Activated CD4-positive, alpha-beta T cell treated with anti-CD3 and anti-CD28 coated beads, Interleukin-2, Interleukin-4, amounts not matched to agents 100 ng/mL and 50 ng/mL, durations not matched to agents 16 hours and 8 hours (primary cell): ENCODE measurements at regions not wholly inside any gene's neighbourhood (a gene's known extent, or its start where the extent isn't known, plus 50 kb on each side); places are given as distances from the start of the nearest gene placed in this dataset.

Source experiments
- DNase-seq: peaks from one replicate; pipeline ENCODE4 v3.0.0-alpha.2; 2020; ENCODE audit warnings: low spot score

DNA sequence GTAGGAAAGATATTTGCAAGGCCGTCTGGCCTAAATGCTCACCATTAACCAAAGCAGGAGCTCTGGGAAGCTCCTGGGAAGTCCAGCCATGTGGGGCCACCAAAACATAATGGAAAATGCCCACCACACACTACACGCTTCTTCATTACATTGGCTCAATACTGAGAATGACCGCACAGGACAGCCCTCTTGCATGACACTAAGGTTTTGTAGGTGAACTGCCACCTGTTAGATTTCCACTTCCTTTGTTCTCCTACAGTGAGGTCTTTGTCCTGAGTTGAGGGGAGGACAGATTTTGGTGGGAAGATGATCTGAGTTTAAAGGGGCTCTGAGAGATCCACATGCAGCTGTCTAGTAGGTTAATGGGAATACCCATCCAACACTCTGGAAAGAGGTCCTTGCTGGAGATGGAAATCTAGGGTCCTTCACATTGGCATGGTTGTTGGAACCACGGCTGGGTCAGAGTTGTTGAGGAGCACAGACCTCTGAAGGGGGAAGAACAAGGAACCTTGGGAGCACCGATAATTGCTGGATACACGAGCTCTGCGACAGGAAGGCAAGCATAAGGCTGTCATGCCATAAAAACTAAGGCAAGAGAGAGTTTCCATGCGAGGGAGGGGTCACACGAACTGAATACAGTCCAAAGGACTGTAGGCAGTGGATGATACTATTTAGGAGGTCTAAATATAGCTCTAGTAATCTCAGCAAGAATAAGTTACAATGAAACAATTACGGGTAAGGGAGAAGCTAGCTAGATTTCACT is 105.5 kb upstream of the IRF2BP2 start:
- DNase-seq: no peak

DNA sequence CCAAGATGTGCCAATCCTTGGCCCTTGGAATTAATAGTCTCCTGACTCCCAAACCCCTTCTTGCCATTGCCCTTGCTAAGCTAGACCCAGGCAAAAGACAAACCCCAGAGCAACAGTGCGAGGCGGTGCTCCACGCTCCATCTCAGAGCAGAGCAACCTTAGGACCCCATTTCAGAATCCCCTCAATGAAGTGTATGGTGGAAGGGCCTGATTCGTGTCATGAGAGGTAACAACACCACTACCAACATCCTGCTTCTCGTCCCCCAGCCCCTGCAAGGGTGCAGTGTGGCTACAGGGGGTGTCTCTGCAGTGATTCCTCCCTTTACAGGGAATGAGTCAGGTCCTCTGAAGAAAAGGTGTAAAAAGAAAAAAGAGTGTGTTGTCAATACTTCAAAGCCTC is 103.9 kb upstream of the IRF2BP2 start:
- DNase-seq: no peak

DNA sequence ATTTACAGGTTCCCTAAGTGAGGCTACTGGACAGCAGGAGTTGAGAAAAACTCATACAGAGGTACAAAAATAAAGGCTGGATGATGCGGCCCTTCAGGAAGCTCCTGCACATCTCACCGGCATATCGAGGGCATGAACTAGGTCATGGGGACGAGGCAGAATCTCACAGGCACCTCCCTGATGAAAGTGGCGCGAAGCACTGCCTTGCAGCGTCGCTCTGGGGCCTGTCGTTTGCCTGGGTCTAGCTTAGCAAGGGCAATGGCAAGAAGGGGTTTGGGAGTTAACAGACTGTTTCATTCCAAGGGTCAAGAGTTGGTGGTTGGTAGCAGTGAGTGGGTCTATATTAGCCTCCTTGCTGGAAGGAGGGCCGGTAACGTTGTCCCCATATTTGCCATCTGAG is 103.5 kb upstream of the IRF2BP2 start:
- no peak for DNase-seq

DNA sequence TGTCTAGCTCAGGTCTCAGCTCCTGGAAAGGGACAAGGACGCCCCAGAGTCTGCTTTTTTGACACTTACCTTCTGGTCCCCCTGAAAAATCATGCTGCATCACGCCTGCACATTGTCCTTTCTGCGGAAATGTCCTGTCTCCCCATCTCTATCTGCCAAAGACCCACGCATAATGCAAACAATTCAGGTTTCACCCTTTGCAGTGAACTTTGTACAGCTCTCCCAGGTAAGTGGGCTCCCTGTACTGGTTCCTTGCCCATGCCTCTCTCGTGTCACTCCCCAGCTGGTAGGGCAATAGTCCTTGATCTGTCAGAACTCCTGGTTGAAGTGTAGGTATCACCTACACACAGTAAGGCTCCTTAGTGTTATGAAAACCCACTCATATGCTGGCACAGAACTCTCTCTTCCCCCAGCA is 102.9 kb upstream of the IRF2BP2 start:
- DNase-seq: no peak

DNA sequence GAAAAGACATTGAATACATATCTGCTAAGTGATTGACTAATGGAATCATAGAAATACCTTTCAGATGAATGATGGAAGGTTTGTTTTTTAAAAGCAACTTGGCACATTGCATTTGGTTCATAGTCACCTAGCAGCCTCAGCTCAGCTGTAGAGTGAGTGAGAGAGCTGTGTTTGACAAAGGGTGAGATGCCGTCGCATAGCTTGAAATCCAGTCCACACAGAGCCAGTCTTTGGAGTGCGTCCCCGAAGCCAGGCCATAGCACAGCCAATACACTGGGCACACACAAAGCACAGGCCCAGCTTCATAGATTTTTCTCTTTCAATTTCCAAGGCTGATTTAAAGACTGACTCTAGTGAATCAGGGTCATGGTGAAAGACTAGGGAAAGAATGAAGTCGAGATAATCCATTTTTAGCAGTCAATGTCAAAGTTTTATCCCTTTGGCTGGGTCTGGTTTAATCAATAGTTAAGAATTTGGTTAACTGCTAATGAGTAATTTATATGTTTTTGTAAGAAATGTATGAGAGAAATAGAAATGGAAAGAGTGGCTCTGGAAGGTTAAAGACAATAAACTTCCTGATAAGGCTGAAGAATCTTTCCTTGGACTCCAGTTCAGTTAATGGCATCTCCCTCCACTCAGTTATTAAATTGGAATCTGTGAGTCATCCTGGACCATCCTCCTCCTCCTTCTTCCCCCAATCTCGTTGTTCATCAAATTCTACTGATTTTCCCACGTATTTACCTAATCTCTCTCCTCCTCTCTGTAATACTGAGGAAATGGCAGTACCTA is 101.2 kb upstream of the IRF2BP2 start:
- no peak for DNase-seq

DNA sequence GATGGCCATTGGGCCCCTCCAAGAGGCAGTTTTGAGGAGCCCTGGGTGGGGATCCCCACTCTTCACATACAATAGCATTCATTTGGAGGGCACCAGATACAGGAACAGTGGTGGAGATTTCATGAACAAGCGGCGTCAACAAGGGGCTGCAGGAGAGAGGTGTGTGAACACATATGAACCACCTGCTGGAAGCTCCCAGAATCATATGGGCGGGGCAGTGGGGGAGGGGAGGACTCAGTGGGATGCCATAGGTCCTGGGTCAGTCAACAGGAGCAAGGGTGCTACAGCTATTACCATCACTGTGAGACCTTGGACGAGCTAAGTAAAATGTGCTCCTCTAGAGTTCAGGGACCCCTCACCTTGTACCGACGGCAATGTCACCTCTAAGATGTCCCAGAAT is 100.4 kb upstream of the IRF2BP2 start:
- no peak for DNase-seq

DNA sequence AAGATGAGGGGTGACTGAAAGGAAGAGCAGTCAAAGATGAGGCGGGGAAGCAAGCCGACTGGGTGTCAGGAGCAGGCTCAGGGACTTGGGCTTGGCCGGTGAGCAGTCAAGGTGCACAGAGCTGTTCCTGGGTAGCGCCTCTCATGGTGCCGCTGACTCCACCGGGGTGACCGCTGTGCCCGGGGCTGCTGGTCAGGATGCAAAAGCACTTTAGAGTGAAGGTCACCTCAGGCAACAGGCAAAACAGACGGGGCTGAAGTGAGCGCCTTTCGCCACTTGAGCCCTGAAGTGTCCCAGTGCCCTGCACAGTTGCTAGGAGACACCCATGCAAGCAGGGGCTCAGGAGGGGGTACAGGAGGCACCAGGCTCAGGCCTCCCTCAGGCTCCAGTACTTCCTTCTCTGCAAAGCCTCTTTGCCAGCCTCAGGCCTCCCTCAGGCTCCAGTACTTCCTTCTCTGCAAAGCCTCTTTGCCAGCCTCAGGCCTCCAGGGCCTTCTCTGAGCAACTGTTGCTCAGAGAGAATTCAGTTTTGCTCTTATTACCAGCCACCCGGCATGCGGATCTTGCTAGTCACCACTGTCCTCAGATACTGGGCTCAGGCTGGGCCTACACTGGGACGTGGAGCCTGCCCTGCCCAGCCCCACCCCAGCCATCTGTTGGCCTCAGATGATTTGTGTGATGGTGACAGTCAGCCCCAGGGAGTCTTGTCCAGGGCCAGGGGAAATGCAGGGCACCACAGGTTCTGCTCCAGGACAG is 99.7 kb upstream of the IRF2BP2 start:
- DNase-seq: no peak

DNA sequence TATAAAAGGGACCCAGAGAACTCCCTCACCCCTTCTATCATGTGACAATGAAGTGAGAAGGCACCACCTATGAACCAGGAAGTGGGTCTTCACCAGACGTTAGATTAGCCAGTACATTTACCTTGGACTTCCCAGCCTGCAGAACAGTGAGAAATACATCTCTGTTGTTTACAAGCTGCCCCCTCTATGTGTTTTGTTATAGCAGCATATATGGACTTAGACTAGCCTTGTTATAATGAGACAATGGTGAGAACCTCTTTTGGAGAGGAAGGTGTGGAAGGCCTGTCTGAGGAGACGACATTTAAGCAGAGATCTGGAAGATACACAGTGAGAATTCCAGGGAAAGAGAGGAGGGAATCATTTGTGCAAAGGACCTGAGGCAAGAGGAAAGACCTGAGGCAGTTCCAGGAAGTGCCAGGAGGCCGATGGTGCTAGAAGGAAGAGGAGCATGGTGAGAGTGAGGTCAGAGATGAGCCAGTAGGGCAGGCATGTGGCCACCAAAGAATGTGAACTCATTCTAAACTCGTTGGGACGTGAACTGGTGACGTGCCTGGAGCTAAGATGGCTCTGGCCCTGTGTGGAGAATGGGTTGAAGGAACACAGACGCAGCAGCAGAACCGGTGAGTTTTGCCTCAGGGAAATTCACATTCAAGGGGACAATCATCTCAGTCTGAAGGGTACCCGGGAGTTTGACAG is 98.9 kb upstream of the IRF2BP2 start:
- DNase-seq: no peak

DNA sequence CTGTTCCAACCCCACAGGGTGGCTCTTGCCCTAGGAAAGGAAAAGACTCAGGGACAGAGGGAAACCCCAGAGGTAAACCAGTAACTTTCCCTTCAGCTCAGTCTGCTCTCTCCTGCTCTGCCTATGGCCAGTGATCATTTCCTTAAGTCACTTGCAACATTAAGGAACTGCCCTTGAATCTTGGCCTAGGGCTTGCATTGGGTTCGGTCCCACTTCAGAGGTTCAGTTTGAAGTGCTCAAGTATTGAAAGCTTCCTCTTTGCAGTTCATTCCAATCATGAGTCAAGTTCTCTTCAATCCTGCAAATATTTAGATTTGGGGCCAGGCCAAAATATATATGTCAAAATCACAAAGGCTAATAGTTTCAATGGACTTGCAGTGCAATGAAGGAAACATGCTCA is 97.7 kb upstream of the IRF2BP2 start:
- no peak for DNase-seq

DNA sequence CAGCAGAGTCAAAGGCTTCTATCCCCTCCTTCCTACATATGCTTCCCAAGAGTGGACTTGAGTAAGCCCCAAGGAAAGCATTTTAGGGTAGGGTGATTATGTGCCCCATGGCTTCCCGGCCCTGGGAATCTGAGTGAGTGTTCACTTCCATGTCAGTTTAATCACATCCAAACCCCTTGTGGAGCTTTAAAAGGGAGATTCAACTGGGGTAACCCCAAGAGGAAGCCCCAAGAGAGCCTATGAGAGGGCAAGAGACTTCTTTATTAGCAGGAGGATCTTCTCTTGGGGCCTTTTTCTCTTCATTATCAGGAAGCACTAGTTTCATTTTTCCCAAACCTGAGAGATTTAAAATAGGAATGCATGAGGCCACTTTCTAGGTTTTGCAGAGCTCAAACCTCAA is 97.0 kb upstream of the IRF2BP2 start:
- no peak for DNase-seq

DNA sequence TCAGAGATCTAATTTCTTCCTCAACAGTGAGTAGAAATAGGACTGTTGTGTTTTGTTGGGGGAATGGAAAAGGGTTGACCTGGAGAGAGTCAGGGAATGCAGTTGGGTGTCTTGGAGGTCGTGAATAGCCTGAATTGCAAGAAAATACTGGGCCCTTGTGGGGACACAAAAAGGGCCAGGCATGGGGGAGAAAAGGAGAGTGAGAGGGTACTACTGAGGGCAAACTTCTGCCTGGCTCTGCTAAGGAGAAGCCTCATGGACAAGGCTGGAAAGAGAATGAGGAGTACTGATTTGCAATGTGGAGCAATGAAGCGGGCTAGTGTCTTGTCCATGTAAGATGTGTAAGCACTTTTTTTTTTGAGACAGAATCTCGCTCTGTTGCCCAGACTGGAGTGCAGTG is 96.2 kb upstream of the IRF2BP2 start:
- DNase-seq: no peak

DNA sequence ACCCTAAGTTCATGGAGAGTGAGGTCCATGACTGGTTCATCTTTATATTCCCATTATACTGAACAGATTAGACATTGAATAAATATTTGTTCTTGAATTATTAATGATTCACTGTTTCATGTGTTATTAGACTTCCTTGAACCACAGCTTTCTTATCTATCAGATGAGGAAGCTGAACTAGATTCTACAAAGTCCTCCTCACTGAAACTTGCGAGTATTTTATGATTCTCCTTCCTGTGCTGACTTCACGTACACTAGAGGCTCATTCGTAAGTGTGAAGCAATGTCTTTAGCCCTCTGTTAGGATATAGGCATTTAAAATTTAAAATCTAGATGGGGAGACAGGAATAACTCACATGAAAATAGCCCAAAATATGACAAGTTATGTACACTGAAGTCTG is 95.6 kb upstream of the IRF2BP2 start:
- DNase-seq: no peak

DNA sequence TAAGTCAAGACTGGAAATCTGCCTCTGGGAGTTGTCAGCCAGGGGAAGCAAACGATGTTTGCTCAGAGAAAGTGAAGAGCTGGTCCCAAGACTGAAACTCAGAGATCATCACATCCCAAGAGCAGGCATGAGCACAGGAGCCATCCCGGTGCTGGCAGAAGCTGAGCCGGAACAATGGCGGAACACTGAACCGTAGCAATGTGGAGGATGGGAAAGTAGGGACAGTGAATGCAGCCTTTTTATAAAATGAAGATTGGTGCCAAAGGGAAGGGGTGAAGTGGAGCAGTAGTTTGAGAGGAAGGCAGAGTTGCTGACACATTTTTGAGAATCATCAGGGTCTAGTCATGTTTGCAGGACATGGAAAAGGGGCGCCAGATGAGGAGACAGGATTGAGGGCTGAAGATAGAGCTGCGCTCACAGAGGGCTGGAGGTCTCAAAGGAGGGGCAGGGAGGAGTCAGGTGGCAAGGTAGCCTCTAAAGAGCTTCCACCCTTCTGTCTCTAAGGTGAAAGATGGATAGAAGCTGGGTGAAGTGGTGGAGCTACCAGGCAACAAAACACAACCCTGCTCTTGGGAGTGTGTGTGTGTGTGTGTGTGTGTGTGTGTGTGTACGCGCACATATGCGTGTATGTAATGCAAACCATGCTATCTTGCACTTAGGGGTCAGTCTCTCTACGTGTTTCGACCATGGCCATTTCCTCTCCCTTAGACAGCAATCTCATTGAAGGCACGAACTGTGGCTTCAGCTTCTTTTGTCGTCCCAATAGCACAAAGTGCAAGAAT is 94.3 kb upstream of the IRF2BP2 start:
- DNase-seq: no peak

DNA sequence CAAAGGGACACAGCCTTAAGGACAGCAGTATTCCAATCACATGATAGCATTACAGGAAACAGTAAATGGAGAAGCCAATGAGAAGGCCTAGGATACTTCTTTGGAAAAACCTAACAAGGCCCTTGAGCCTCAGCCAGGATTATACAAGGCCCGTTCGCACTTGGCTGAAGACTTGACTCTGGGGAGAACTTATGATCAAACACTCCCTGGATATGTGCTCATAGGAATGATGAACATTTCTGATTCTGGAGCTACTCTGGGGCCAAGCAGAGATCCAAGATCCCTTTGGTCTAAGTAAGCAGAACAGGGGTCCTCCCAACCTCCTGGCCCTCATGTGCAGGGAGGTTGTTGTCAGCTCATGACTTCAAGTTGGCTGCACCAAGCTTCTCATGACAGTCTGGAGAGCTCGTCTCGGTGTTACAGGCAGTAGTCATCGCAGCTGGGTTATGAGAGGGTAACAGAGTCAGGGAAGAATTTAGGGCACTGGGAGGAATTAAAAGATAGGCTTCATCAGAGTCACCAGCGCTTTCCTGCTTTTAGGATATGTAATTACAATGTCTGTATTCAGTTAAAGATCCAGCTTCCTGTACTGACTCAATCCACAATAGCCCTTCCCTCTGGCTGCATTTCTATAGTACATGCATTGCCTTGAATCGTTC is 92.5 kb upstream of the IRF2BP2 start:
- DNase-seq: no peak

DNA sequence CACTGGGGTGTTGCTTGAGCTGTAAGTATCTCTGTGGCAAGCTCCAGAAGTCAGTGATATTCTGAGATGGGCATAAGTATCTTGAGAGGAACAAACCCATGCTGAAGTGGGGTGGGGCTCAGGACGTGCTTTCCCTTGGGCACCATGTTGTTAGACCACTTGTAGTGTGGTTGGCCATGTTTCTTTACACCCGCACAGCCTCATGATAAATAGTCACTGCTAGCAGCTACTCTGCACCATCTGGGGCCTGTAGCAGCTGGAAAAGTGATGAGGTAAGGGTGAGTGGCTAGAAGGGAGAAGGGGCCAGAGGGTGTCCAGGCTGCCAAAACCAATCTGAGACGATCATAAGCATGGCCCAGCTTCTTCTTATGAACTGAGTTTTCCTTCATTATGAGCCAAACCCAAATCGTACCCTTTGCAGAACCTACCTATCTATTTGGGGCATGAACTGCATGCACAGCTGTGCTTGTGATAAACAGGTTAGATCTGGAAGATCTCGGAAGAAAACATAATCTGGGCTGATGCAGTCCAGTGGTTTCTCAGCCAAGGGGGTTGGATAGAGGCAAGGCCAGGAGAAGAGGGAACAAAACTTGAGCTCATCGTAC is 91.9 kb upstream of the IRF2BP2 start:
- DNase-seq: no peak

DNA sequence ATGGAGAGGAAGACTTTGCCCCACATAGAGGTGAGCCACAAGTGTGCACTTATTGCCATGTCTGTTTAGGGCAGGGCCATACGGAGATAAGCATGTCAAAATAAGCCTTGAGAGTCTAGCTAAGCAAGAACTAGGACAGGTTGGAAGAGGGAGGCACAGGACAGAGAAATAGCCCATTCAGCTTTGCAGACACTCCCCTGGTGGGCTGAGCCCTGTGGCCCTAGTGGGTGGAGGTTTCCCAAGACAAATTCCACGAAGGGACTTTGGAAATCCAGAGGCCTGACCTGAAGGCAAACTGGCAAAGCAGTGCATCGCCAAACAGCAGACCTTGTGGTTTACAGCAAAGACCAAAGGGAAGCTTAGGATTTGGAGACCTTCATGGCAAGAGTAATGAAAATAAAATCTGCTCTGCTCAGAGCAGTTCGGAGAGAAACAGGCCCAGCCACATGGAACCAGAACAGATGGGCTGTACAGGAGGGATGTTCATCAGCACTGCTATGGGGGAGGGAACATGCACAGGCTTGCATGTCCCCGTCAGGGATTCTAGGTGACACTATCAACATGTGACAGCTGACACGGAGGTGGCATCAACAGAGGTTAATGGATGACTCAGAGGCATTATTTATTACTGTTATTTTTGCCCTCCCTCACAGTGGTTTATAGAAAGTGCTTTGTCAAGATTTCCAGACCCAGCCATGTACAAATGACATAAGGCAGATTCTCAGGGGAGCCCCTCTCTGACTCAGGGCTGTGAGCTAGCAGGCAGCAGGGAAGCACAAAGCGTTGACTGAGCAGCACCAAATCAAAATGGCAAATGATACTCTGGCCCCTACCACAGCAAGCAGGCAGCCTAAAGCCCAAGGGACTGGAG is 90.1 kb upstream of the IRF2BP2 start:
- DNase-seq: peak; percentile 31

DNA sequence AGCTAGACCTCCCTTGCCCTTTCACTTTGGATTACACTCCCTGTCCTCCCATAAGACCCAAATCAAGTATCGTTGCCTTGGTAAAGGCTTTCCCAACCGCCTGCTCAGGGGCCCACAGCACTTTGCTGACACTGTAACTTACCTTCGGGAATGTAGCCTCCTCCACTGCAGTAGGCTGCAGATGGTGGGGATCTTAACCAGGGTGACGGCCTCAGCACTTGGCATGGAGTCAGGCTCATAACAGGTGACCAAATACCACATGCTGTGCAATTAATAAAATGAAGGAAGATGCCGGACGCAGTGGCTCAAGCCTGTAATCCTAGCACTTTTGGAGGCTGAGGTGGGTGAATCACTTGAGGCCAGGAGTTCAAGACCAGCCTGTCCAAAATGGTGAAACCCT is 88.7 kb upstream of the IRF2BP2 start:
- no peak for DNase-seq

DNA sequence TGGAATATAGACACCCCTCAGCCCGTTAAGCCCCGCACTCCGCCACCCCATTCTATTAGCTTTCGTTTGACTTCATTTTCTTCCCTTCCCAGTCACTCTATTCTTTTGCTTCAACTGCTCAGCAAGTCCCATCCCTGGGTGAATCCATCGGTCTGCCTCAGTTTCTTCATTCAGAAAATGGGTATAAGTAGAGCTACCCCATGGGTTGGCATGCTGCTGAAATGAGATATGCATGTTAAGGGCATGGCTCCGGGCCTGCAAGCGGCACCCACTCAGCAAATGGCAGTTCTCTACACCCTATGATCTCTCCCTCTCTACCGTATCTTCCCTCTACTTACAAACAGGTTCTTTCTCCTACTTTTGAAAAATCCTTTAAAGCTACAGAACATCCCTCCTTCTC is 87.8 kb upstream of the IRF2BP2 start:
- DNase-seq: no peak

DNA sequence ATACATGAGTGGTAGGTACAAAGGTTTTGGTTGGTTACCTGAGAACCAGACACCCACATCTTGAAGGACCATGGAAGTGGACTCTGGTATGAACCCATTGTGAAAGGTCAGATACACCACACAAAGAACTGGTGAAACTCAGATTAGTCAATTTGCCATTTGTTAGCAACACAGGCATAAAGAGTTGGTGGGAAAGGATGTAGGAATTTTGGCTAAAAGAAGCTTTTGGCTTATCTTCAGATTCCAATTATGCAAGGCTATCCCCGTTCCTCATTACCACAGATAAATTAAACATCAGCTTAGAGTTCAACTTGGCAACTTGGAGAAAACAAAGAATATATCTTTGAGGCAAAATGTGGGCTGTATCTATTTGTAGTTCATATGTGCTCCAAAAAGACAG is 87.0 kb upstream of the IRF2BP2 start:
- DNase-seq: no peak

DNA sequence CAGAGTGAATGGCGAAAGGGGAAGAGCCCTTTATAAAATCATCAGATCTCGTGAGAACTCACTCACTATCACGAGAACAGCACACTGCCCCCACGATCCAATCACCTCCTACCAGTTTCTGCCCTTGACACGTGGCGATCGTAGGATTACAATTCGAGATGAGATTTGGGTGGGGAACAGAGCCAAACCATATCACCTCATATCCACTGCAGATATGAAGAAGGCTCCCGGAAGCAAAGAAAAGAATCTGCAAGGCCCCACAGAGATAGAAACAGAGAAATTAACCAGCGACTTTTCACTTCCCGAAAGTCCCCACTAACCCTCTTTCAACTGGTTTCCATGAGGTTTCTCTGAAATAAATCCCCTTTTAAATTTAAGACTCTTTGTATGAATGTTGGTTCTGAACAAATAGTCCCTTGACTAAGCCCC is 86.2 kb upstream of the IRF2BP2 start:
- DNase-seq: no peak
